Ishikawa (cell line): ENCODE measurements at regions not wholly inside any gene's neighbourhood (a gene's known extent, or its start where the extent isn't known, plus 50 kb on each side); places are given as distances from the start of the nearest gene placed in this dataset.

Source experiments
- CEBPB ChIP-seq: IDR thresholded peaks from 2 replicates; pipeline ENCODE4 v1.6.1; 2012
- EP300 ChIP-seq: IDR thresholded peaks from 2 replicates; pipeline ENCODE4 v1.6.1; 2012; ENCODE audit warnings: borderline replicate concordance
- NFIC ChIP-seq: IDR thresholded peaks from 2 replicates; pipeline ENCODE4 v1.6.1; 2012
- RAD21 ChIP-seq: IDR thresholded peaks from 2 replicates; pipeline ENCODE4 v1.6.1; 2012; ENCODE audit warnings: low read depth
- YY1 ChIP-seq: IDR thresholded peaks from 2 replicates; pipeline ENCODE4 v1.6.1; 2012; ENCODE audit warnings: low read depth
- TF ChIP-seq, protein P1 (sequence below): IDR thresholded peaks from 2 replicates; pipeline ENCODE4 v1.6.1; 2012; ENCODE audit warnings: low read depth, mild to moderate bottlenecking

DNA sequence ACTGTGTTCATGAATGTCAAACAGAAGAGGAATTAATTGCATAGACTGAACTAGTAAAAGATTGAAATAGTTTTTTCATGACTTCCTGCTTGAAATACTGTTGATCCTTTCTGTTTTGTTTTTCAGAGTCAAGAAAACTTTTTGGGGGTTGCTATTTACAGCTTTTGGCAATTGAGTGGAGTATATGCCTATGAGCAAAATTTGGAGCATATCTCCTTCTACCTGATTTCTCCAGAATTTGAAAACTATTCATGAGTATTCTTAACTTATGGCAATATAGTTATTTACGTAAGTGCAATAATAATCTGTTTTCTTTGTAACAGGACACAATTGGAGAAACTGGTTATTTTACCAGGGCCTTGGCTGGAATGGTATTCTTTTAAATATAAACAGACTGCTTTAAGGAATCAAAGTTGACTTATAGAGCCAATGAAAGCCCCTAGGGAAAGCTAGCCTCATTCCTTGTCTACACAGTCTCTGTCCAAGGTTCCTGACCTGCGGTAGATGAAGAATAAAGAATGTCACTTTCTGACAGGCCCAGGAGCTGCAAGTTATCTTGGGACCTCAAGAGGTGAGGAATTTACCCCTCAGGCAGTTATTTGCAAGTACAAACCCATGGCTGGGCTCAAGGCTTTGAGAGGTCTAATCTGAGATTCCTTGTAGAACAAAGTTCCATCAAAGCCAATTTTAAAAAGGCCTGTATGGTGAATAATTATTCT, 193.5 kb upstream of the NDUFV2 start:
- TF ChIP-seq, protein P1, sequence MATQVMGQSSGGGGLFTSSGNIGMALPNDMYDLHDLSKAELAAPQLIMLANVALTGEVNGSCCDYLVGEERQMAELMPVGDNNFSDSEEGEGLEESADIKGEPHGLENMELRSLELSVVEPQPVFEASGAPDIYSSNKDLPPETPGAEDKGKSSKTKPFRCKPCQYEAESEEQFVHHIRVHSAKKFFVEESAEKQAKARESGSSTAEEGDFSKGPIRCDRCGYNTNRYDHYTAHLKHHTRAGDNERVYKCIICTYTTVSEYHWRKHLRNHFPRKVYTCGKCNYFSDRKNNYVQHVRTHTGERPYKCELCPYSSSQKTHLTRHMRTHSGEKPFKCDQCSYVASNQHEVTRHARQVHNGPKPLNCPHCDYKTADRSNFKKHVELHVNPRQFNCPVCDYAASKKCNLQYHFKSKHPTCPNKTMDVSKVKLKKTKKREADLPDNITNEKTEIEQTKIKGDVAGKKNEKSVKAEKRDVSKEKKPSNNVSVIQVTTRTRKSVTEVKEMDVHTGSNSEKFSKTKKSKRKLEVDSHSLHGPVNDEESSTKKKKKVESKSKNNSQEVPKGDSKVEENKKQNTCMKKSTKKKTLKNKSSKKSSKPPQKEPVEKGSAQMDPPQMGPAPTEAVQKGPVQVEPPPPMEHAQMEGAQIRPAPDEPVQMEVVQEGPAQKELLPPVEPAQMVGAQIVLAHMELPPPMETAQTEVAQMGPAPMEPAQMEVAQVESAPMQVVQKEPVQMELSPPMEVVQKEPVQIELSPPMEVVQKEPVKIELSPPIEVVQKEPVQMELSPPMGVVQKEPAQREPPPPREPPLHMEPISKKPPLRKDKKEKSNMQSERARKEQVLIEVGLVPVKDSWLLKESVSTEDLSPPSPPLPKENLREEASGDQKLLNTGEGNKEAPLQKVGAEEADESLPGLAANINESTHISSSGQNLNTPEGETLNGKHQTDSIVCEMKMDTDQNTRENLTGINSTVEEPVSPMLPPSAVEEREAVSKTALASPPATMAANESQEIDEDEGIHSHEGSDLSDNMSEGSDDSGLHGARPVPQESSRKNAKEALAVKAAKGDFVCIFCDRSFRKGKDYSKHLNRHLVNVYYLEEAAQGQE = peak; percentile 56
- no peak for TF ChIP-seq CEBPB
- no peak for TF ChIP-seq RAD21
- no peak for TF ChIP-seq YY1
- TF ChIP-seq NFIC = no peak
- TF ChIP-seq EP300 = no peak
